ENCODE measurements at regions not wholly inside any gene's neighbourhood (a gene's known extent, or its start where the extent isn't known, plus 50 kb on each side); places are given as distances from the start of the nearest gene placed in this dataset.

- intact Hi-C loops (cut with DNase I) = no loop called here
- 84 to 91% (median 88%) methylated on average over 2 of the region's 2 CpGs for WGBS, 4 donors
These were observed 400.0 kb upstream of the FLRT2 start for GRCh38 chr14:85129921-85130320.

DNA sequence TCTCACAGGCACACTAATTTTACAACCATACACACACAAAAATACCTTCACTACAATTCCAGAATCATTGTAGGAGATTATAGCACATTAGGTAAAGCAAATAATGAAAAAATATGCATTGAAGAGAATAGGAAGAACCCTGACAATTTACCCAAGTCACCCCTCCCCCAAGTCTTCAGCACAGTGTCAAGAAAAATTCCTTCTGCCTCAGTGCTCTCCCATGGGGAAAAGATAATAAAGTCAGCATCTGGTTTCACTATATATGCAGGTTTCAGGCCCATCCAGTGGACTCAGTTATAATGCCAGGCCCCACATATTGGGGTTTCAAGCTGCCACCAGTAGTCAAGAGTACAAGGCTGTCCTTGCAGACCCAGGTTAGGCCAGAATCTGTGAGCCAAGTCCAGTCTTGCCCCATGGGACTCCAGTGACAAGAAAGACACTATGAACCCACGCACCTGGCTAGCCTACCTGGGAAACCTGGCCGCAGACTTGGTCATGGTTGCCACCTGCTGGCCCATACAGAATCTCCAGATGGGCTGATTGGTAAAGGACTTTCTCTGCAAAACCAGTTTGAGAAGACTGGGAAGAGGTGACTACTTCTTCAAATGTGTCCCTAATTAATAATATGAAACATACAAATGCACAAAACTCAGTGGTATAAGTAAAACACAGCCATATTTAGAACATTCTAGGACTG, 398.6 kb upstream of the FLRT2 start:
- ATAC-seq = no peak
- H3K9me3 ChIP-seq = peaks cover 0 to 23% (median 6%) of the 10 kb centered on the region in 12 donors
- no peaks in the 10 kb centered on the region for H3K27me3 ChIP-seq
- no peaks in the 10 kb centered on the region for H3K36me3 ChIP-seq
- DNase-seq = no peak
- TF ChIP-seq CTCF (IDR thresholded peaks at IDR 0.05) (peak in 2 of 12 donors; percentile 8 to 10), POLR2A (IDR thresholded peaks at IDR 0.05) (no peak)
- intact Hi-C loops (cut with DNase I) = no loop called here
- H3K4me1 ChIP-seq = no peaks in the 10 kb centered on the region
- no peak overlapping the region for H3K4me3 ChIP-seq
- WGBS, 4 donors = 72 to 94% (median 81%) methylated on average over 2 of the region's 2 CpGs
- H3K27ac ChIP-seq = no peak overlapping the region

More at GRCh38 chr14:85129921-85130320, 400.0 kb upstream of the FLRT2 start:
- H3K27me3 ChIP-seq = no peaks in the 10 kb centered on the region
- ATAC-seq (no peak), DNase-seq (no peak)
- peaks cover 0 to 14% (median 6%) of the 10 kb centered on the region in 12 donors for H3K9me3 ChIP-seq
- H3K36me3 ChIP-seq = no peaks in the 10 kb centered on the region
- H3K4me3 ChIP-seq = no peak overlapping the region
- H3K4me1 ChIP-seq = no peaks in the 10 kb centered on the region
- no peak overlapping the region for H3K27ac ChIP-seq
- TF ChIP-seq POLR2A (IDR thresholded peaks at IDR 0.05) (no peak), CTCF (IDR thresholded peaks at IDR 0.05) (no peak)

- H3K27ac ChIP-seq = no peak overlapping the region
- H3K27me3 ChIP-seq = no peaks in the 10 kb centered on the region
- WGBS, 4 donors = 66 to 81% (median 74%) methylated on average over 1 of the region's 1 CpG
- DNase-seq (no peak), ATAC-seq (no peak)
- H3K36me3 ChIP-seq = no peaks in the 10 kb centered on the region
- no peak overlapping the region for H3K4me3 ChIP-seq
- no peaks in the 10 kb centered on the region for H3K4me1 ChIP-seq
- intact Hi-C loops (cut with DNase I) = no loop called here
- H3K9me3 ChIP-seq = peaks cover 0 to 4% (median 0%) of the 10 kb centered on the region in 12 donors
- TF ChIP-seq CTCF (IDR thresholded peaks at IDR 0.05) = no peak
- no peak for TF ChIP-seq POLR2A (IDR thresholded peaks at IDR 0.05)
These were observed 387.0 kb upstream of the FLRT2 start for GRCh38 chr14:85142982-85143381.

- H3K36me3 ChIP-seq = no peaks in the 10 kb centered on the region
- ATAC-seq (no peak), DNase-seq (no peak)
- H3K9me3 ChIP-seq = peaks cover 0 to 8% (median 0%) of the 10 kb centered on the region in 12 donors
- H3K27ac ChIP-seq = no peak overlapping the region
- H3K27me3 ChIP-seq = no peaks in the 10 kb centered on the region
- TF ChIP-seq CTCF (IDR thresholded peaks at IDR 0.05) = no peak
- TF ChIP-seq POLR2A (IDR thresholded peaks at IDR 0.05) = no peak
- 87 to 93% (median 91%) methylated on average over 3 of the region's 3 CpGs for WGBS, 4 donors
- H3K4me3 ChIP-seq = no peak overlapping the region
- H3K4me1 ChIP-seq = no peaks in the 10 kb centered on the region
- intact Hi-C loops (cut with DNase I) = no loop called here
These were observed 383.2 kb upstream of the FLRT2 start for GRCh38 chr14:85146779-85147178.
